ENCODE measurements at regions not wholly inside any gene's neighbourhood (a gene's known extent, or its start where the extent isn't known, plus 50 kb on each side); places are given as distances from the start of the nearest gene placed in this dataset.

- no peak for TF ChIP-seq CTCF (IDR thresholded peaks at IDR 0.05; ENCODE audit: low read depth, low read length)
- H3K4me3 ChIP-seq (ENCODE audit: low read depth, low read length) = peak overlapping the region; percentile 26
These were observed 76.9 kb upstream of the SCOC start for GRCh38 chr4:140296335-140297220.

GRCh38 chr4:140293979-140294378 is 79.5 kb upstream of the SCOC start:
- no peak for TF ChIP-seq CTCF (IDR thresholded peaks at IDR 0.05; ENCODE audit: low read depth, low read length)
- H3K4me3 ChIP-seq (ENCODE audit: low read depth, low read length) = no peak overlapping the region

- no peak for TF ChIP-seq CTCF (IDR thresholded peaks at IDR 0.05; ENCODE audit: low read depth, low read length)
- H3K4me3 ChIP-seq (ENCODE audit: low read depth, low read length) = no peak overlapping the region
These were observed 82.2 kb upstream of the SCOC start for GRCh38 chr4:140291259-140291658.

- H3K4me3 ChIP-seq (ENCODE audit: low read depth, low read length) = no peak overlapping the region
- no peak for TF ChIP-seq CTCF (IDR thresholded peaks at IDR 0.05; ENCODE audit: low read depth, low read length)
These were observed 84.0 kb upstream of the SCOC start for GRCh38 chr4:140289486-140289885.

GRCh38 chr4:140286456-140286855 is 87.0 kb upstream of the SCOC start:
- TF ChIP-seq CTCF (IDR thresholded peaks at IDR 0.05; ENCODE audit: low read depth, low read length) = no peak
- no peak overlapping the region for H3K4me3 ChIP-seq (ENCODE audit: low read depth, low read length)

- H3K4me3 ChIP-seq (ENCODE audit: low read depth, low read length) = no peak overlapping the region
- TF ChIP-seq CTCF (IDR thresholded peaks at IDR 0.05; ENCODE audit: low read depth, low read length) = no peak
These were observed 89.0 kb upstream of the SCOC start for GRCh38 chr4:140284456-140284855.

GRCh38 chr4:140281828-140282552 is 91.5 kb upstream of the SCOC start:
- no peak overlapping the region for H3K4me3 ChIP-seq (ENCODE audit: low read depth, low read length)
- no peak; the same call in 1 of the 2 replicates for TF ChIP-seq CTCF (IDR thresholded peaks at IDR 0.05; ENCODE audit: low read depth, low read length)
